Thyroid gland (tissue), 4 donors: ENCODE measurements at regions not wholly inside any gene's neighbourhood (a gene's known extent, or its start where the extent isn't known, plus 50 kb on each side); places are given as distances from the start of the nearest gene placed in this dataset.

Experiments used
- CTCF ChIP-seq, 6 experiments: fragments of 200-600 bp in 3 of 6; fragments of 450-650 bp in 3 of 6; sonication (generic) in 3 of 6; IDR thresholded peaks; one replicate each; pipeline ENCODE4 v1.5.1; 2016 to 2019; ENCODE audit warnings: antibody characterized with exemption in 6 of 6, mild to moderate bottlenecking in 2 of 6, inconsistent platforms in 1 of 6, moderate library complexity in 1 of 6
- POLR2A ChIP-seq, 2 donors: fragments of 450-650 bp; IDR thresholded peaks; one replicate each; pipeline ENCODE4 v1.6.1; 2017; ENCODE audit warnings: antibody characterized with exemption in 2 of 2, mild to moderate bottlenecking in 2 of 2, moderate library complexity in 1 of 2

- no peak for TF ChIP-seq CTCF (IDR thresholded peaks at IDR 0.05)
- no peak for TF ChIP-seq POLR2A (IDR thresholded peaks at IDR 0.05)
Observed at GRCh38 chr14:101049511-101049910, 146.0 kb upstream of the RTL1 start.
